ENCODE measurements at regions not wholly inside any gene's neighbourhood (a gene's known extent, or its start where the extent isn't known, plus 50 kb on each side); places are given as distances from the start of the nearest gene placed in this dataset.

- TF ChIP-seq POLR2A (IDR thresholded peaks at IDR 0.05) (no peak), CTCF (IDR thresholded peaks at IDR 0.05) (no peak), EP300 (IDR thresholded peaks at IDR 0.05; ENCODE audit: low read depth) (no peak)
Observed at GRCh38 chr2:9708683-9709538, 78.1 kb upstream of the YWHAQ start.
